K562 (cell line): ENCODE measurements at regions not wholly inside any gene's neighbourhood (a gene's known extent, or its start where the extent isn't known, plus 50 kb on each side); places are given as distances from the start of the nearest gene placed in this dataset.

Experiments
- ATAC-seq: fragments of 200-7000 bp; cut with Tn5 transposase; 3 replicates; pipeline ENCODE4 v1.9.1; 2020; ENCODE audit warnings: moderate library complexity
- BruUV-seq: library from RNA; stranded (reverse); fragments of 400-500 nt; replicated peaks from 2 replicates; lab custom pipeline; 2021; lab: Mats Ljungman, UMichigan
- CTCF ChIA-PET: fragments of 300-600 bp; formaldehyde crosslinking; extraction: SDS; loops from one replicate; lab custom pipeline; 2021; ENCODE audit warnings: low intra/inter-chr PET ratio; lab: Yijun Ruan, JAX
- POLR2A ChIA-PET: fragments of 300-600, 350-650 bp; sonication (Branson Sonifier 250); formaldehyde crosslinking; extraction: SDS; loops from one replicate; lab custom pipeline; 2021; ENCODE audit warnings: antibody characterized with exemption, inconsistent platforms; lab: Yijun Ruan, JAX
- DNase-seq, 4 experiments: peaks; one replicate each; pipeline versions ENCODE4 v3.0.0 to v3.0.0-alpha.2; 2011 to 2018; ENCODE audit warnings: low spot score in 3 of 4, mixed read lengths in 3 of 4; ENCODE audit errors: extremely low read depth in 1 of 4
- FAIRE-seq: peaks from 2 replicates; lab custom pipeline; 2011; peaks lifted over from hg19 to GRCh38; lab: Jason Lieb, UNC
- H2AFZ ChIP-seq: 2 replicates; pipeline ENCODE4 v1.6.0; 2011; ENCODE audit warnings: low read depth, low read length, control low read depth, inconsistent platforms
- H3K27ac ChIP-seq: fragments of 200-600 bp; 3 replicates; pipeline ENCODE4 v1.8.0; 2011; ENCODE audit warnings: low read depth, mild to moderate bottlenecking, control low read depth, inconsistent platforms, low read length, moderate library complexity, mixed read lengths; ENCODE audit errors: extremely low read depth
- H3K27me3 ChIP-seq, 2 experiments: fragments of 300-600 bp in 1 of 2; 2 replicates in 1 of 2; 3 replicates in 1 of 2; pipeline versions ENCODE4 v1.6.0 to v1.8.0; 2011; ENCODE audit warnings: inconsistent platforms in 2 of 2, low read length in 2 of 2, mild to moderate bottlenecking in 1 of 2, mixed read lengths in 1 of 2, moderate library complexity in 1 of 2; ENCODE audit not compliant: control insufficient read depth in 2 of 2, insufficient read depth in 2 of 2
- H3K36me3 ChIP-seq: fragments of 300-600 bp; 3 replicates; pipeline ENCODE4 v1.8.0; 2011; ENCODE audit warnings: mild to moderate bottlenecking, low read length, inconsistent platforms; ENCODE audit not compliant: control insufficient read depth, insufficient read depth
- H3K4me1 ChIP-seq, 2 experiments: fragments of 200-600 bp in 1 of 2; replicated peaks in 1 of 2; 2 replicates in 1 of 2; 3 replicates in 1 of 2; pipeline versions ENCODE4 v1.5.1 to v1.8.0; 2011; ENCODE audit warnings: inconsistent platforms in 2 of 2, low read length in 2 of 2, mild to moderate bottlenecking in 1 of 2, mixed read lengths in 1 of 2, moderate library complexity in 1 of 2; ENCODE audit not compliant: control insufficient read depth in 2 of 2, insufficient read depth in 2 of 2
- H3K4me2 ChIP-seq: 2 replicates; pipeline ENCODE4 v1.6.1; 2011; ENCODE audit warnings: low read length, control low read depth, inconsistent platforms, mixed read lengths; ENCODE audit not compliant: insufficient read depth
- H3K4me3 ChIP-seq: fragments of 200-600 bp; sonication (generic), shearing (Covaris generic); 2 replicates; pipeline ENCODE4 v1.5.1; 2016; ENCODE audit warnings: control low read depth, inconsistent platforms
- H3K79me2 ChIP-seq: fragments of 200-600 bp; 3 replicates; pipeline ENCODE4 v1.8.0; 2011; ENCODE audit warnings: low read length, inconsistent platforms; ENCODE audit not compliant: control insufficient read depth, insufficient read depth
- H3K9ac ChIP-seq, 2 experiments: 2 replicates each; pipeline versions ENCODE4 v1.6.0 to v1.6.1; 2011; ENCODE audit warnings: low read depth in 2 of 2, low read length in 2 of 2, control low read depth in 1 of 2, inconsistent platforms in 1 of 2, mild to moderate bottlenecking in 1 of 2, mixed read lengths in 1 of 2; ENCODE audit not compliant: insufficient read depth in 1 of 2
- H3K9me1 ChIP-seq: one replicate; pipeline ENCODE4 v1.6.0; 2011; ENCODE audit warnings: inconsistent platforms, mild to moderate bottlenecking, low read length, moderate library complexity; ENCODE audit not compliant: control insufficient read depth, insufficient read depth
- H3K9me3 ChIP-seq: replicated peaks from 2 replicates; pipeline ENCODE4 v1.5.1; 2011; ENCODE audit warnings: low read depth, low read length, inconsistent platforms; ENCODE audit not compliant: control insufficient read depth, insufficient read depth
- H4K20me1 ChIP-seq: replicated peaks from 2 replicates; pipeline ENCODE4 v1.6.1; 2011; ENCODE audit warnings: low read length, inconsistent platforms, mixed read lengths; ENCODE audit not compliant: control insufficient read depth, insufficient read depth
- CBX3 ChIP-seq, 2 experiments: IDR thresholded peaks; 1 replicate in 1 of 2; 2 replicates in 1 of 2; pipeline ENCODE4 v1.6.1; 2012; ENCODE audit warnings: inconsistent platforms in 2 of 2, low read length in 2 of 2, borderline replicate concordance in 1 of 2, control low read depth in 1 of 2
- CCAR2 ChIP-seq: fragments of 200-400 bp; formaldehyde crosslinking; IDR thresholded peaks from 2 replicates; pipeline ENCODE4 v1.6.1; 2017; ENCODE audit warnings: mild to moderate bottlenecking, low read depth, low read length
- ETV6 ChIP-seq, 3 experiments: fragments of 150-350 bp in 1 of 3; sonication (generic) in 1 of 3; formaldehyde crosslinking in 1 of 3; IDR thresholded peaks; 2 replicates each; pipeline versions ENCODE4 v1.6.1 to v1.8.0; 2014 to 2022; ENCODE audit warnings: borderline replicate concordance in 2 of 3, low read depth in 2 of 3, antibody characterized with exemption in 1 of 3, low read length in 1 of 3, mild to moderate bottlenecking in 1 of 3, missing genetic modification reagents in 1 of 3
- KDM2B ChIP-seq: fragments of 250-450 bp; sonication (Bioruptor Pico); IDR thresholded peaks from 2 replicates; pipeline ENCODE4 v1.8.0; 2021; ENCODE audit warnings: mild to moderate bottlenecking, moderate library complexity
- KLF6 ChIP-seq: fragments of 250-450 bp; sonication (Bioruptor Pico); IDR thresholded peaks from 2 replicates; pipeline ENCODE4 v1.4.0; 2020; ENCODE audit warnings: mild to moderate bottlenecking, moderate library complexity, borderline replicate concordance
- MEF2D ChIP-seq: conservative IDR thresholded peaks from 2 replicates; pipeline ENCODE4 v1.6.1; 2016; ENCODE audit warnings: low read depth, missing genetic modification characterization, missing compliant biosample characterization
- NCOA6 ChIP-seq: fragments of 450-650 bp; IDR thresholded peaks from 2 replicates; pipeline ENCODE4 v1.6.1; 2017; ENCODE audit warnings: mild to moderate bottlenecking
- PHF8 ChIP-seq: fragments of 200-600 bp; sonication (generic); IDR thresholded peaks from 2 replicates; pipeline ENCODE4 v1.6.1; 2012; ENCODE audit warnings: mixed run types, mild to moderate bottlenecking, inconsistent platforms, low read length, moderate library complexity, borderline replicate concordance
- RB1 ChIP-seq: fragments of 450-650 bp; IDR thresholded peaks from 2 replicates; pipeline ENCODE4 v1.6.1; 2017; ENCODE audit warnings: low read depth, mild to moderate bottlenecking
- SAFB2 ChIP-seq: fragments of 200-400 bp; formaldehyde crosslinking; IDR thresholded peaks from 2 replicates; pipeline ENCODE4 v1.6.1; 2018; ENCODE audit warnings: borderline replicate concordance, low read length, low read depth, moderate library complexity; ENCODE audit not compliant: severe bottlenecking
- ZNF224 ChIP-seq: sonication (generic); formaldehyde crosslinking; IDR thresholded peaks from 2 replicates; pipeline ENCODE4 v1.8.0; 2022; ENCODE audit warnings: mild to moderate bottlenecking, missing genetic modification reagents
- WGBS: fragments of 100-300 bp; shearing (Covaris generic); methylation state at CpG from one replicate; pipeline ENCODE4 v1.1.6; 2016; ENCODE audit warnings: low coverage, mixed read lengths; ENCODE audit not compliant: insufficient coverage; ENCODE audit errors: missing lambda C conversion rate; 5-methylcytosine and 5-hydroxymethylcytosine counted together
- in situ Hi-C: fragments of 300-500 bp; cut with MboI; formaldehyde crosslinking; loops from 4 replicates; pipeline ENCODE4 v1.15.0; 2018; ENCODE audit warnings: inconsistent platforms, mixed read lengths
- intact Hi-C: fragments of 100-400 bp; cut with micrococcal nuclease; formaldehyde crosslinking; loops from 2 replicates; pipeline ENCODE4 v1.14.2; 2022
- TF ChIP-seq, protein P1 (sequence below): sonication (generic); formaldehyde crosslinking; IDR thresholded peaks from 2 replicates; pipeline ENCODE4 v1.8.0; 2023; ENCODE audit warnings: mild to moderate bottlenecking, missing genetic modification reagents
- TF ChIP-seq, protein P2 (sequence below), 2 experiments: IDR thresholded peaks; 2 replicates each; pipeline ENCODE4 v1.6.1; 2011; ENCODE audit warnings: borderline replicate concordance in 1 of 2, control low read depth in 1 of 2, low read depth in 1 of 2, low read length in 1 of 2, mild to moderate bottlenecking in 1 of 2, mixed read lengths in 1 of 2, moderate library complexity in 1 of 2; ENCODE audit not compliant: insufficient read depth in 1 of 2, insufficient read length in 1 of 2, poor library complexity in 1 of 2, severe bottlenecking in 1 of 2; ENCODE audit errors: extremely low read depth in 1 of 2
- TF ChIP-seq, protein P3 (sequence below): fragments of 450-650 bp; IDR thresholded peaks from 2 replicates; pipeline ENCODE4 v1.6.1; 2016; ENCODE audit warnings: low read depth, mild to moderate bottlenecking, moderate library complexity

DNA sequence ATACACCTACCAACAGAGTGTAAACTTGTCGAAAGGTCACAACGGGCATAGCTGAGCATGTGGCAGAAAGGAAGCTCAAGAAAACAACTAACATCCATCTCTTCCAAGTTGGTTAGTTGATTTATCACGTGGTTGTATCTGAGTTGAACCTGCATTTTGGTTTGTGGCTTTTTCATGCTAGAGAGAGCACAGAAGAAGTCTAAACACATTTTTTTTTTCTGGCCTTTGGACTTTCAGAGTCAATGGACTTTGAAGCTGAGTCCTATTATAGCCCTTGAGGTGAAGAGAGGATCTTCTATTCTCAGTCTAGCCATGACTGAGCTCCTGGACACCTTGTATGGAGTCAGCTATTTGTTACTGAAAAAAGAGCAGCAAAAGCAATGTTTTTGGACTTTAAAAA is 150.6 kb upstream of the TRPC5 start:
- Histone ChIP-seq H3K9ac (no peak overlapping the region), H3K36me3 (no peaks in the 10 kb centered on the region), H4K20me1 (no peaks in the 10 kb centered on the region), H3K4me1 (no peaks in the 10 kb centered on the region), H3K4me3 (no peak overlapping the region), H3K27me3 (no peaks in the 10 kb centered on the region), H3K9me3 (no peaks in the 10 kb centered on the region), H3K27ac (no peak overlapping the region), H3K79me2 (no peaks in the 10 kb centered on the region), H3K4me2 (no peak overlapping the region), H3K9me1 (no peaks in the 10 kb centered on the region), H2AFZ (no peak overlapping the region)
- DNase-seq: no peak
- POLR2A ChIA-PET: no interaction called here
- WGBS: 0% methylated on average over 3 of the region's 3 CpGs
- ATAC-seq: no peak
- FAIRE-seq: no peak
- no TSS peak for BruUV-seq
- CTCF ChIA-PET: no interaction called here
- TF ChIP-seq, protein P1, sequence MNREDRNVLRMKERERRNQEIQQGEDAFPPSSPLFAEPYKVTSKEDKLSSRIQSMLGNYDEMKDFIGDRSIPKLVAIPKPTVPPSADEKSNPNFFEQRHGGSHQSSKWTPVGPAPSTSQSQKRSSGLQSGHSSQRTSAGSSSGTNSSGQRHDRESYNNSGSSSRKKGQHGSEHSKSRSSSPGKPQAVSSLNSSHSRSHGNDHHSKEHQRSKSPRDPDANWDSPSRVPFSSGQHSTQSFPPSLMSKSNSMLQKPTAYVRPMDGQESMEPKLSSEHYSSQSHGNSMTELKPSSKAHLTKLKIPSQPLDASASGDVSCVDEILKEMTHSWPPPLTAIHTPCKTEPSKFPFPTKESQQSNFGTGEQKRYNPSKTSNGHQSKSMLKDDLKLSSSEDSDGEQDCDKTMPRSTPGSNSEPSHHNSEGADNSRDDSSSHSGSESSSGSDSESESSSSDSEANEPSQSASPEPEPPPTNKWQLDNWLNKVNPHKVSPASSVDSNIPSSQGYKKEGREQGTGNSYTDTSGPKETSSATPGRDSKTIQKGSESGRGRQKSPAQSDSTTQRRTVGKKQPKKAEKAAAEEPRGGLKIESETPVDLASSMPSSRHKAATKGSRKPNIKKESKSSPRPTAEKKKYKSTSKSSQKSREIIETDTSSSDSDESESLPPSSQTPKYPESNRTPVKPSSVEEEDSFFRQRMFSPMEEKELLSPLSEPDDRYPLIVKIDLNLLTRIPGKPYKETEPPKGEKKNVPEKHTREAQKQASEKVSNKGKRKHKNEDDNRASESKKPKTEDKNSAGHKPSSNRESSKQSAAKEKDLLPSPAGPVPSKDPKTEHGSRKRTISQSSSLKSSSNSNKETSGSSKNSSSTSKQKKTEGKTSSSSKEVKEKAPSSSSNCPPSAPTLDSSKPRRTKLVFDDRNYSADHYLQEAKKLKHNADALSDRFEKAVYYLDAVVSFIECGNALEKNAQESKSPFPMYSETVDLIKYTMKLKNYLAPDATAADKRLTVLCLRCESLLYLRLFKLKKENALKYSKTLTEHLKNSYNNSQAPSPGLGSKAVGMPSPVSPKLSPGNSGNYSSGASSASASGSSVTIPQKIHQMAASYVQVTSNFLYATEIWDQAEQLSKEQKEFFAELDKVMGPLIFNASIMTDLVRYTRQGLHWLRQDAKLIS: no peak
- TF ChIP-seq CCAR2 (no peak), KLF6 (CRISPR knock-in tag) (no peak), ETV6 (IDR thresholded peaks at IDR 0.05; ENCODE audit: borderline replicate concordance in 1 of 2, low read depth in 2 of 2, low read length in 1 of 2) (no peak), ETV6 (CRISPR knock-in tag; IDR thresholded peaks at IDR 0.05; ENCODE audit: borderline replicate concordance) (no peak), NCOA6 (no peak), SAFB2 (no peak), KDM2B (CRISPR knock-in tag) (no peak), PHF8 (no peak), MEF2D (tag) (no peak), RB1 (no peak), ZNF224 (CRISPR knock-in tag) (no peak), CBX3 (IDR thresholded peaks at IDR 0.05; ENCODE audit: borderline replicate concordance in 1 of 2, low read length in 2 of 2) (no peak)
- TF ChIP-seq, protein P2, sequence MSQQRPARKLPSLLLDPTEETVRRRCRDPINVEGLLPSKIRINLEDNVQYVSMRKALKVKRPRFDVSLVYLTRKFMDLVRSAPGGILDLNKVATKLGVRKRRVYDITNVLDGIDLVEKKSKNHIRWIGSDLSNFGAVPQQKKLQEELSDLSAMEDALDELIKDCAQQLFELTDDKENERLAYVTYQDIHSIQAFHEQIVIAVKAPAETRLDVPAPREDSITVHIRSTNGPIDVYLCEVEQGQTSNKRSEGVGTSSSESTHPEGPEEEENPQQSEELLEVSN (IDR thresholded peaks at IDR 0.05; ENCODE audit: borderline replicate concordance in 1 of 2, extremely low read depth in 1 of 2, insufficient read depth in 1 of 2, insufficient read length in 1 of 2, low read depth in 1 of 2, low read length in 1 of 2, poor library complexity in 1 of 2, severe bottlenecking in 1 of 2): no peak
- TF ChIP-seq, protein P3, sequence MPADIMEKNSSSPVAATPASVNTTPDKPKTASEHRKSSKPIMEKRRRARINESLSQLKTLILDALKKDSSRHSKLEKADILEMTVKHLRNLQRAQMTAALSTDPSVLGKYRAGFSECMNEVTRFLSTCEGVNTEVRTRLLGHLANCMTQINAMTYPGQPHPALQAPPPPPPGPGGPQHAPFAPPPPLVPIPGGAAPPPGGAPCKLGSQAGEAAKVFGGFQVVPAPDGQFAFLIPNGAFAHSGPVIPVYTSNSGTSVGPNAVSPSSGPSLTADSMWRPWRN: no peak
- intact Hi-C loops: no loop called here
- in situ Hi-C loops: no loop called here
